Liver (tissue), 7 donors: ENCODE measurements at regions not wholly inside any gene's neighbourhood (a gene's known extent, or its start where the extent isn't known, plus 50 kb on each side); places are given as distances from the start of the nearest gene placed in this dataset.

Source experiments
- DNase-seq: peaks from one replicate; pipeline ENCODE4 v3.0.0-alpha.2; 2017; ENCODE audit warnings: low spot score
- H3K27ac ChIP-seq, 2 donors: one replicate each; pipeline ENCODE4 v1.7.0; 2013; ENCODE audit warnings: inconsistent platforms in 2 of 2, low read length in 2 of 2, control low read depth in 1 of 2, low read depth in 1 of 2, mild to moderate bottlenecking in 1 of 2
- H3K27me3 ChIP-seq, 4 donors: one replicate each; pipeline versions ENCODE4 v1.6.1 to v1.7.0; 2013; ENCODE audit warnings: low read length in 3 of 4, inconsistent platforms in 1 of 4, mild to moderate bottlenecking in 1 of 4, moderate library complexity in 1 of 4; ENCODE audit not compliant: control insufficient read depth in 4 of 4, insufficient read depth in 4 of 4
- H3K36me3 ChIP-seq, 4 donors: one replicate each; pipeline versions ENCODE4 v1.6.1 to v1.7.0; 2013; ENCODE audit warnings: low read length in 3 of 4, mild to moderate bottlenecking in 3 of 4, low read depth in 1 of 4, moderate library complexity in 1 of 4; ENCODE audit not compliant: control insufficient read depth in 4 of 4, insufficient read depth in 3 of 4
- H3K4me1 ChIP-seq, 4 donors: one replicate each; pipeline versions ENCODE4 v1.6.1 to v1.7.0; 2013; ENCODE audit warnings: low read length in 3 of 4, mild to moderate bottlenecking in 3 of 4, moderate library complexity in 1 of 4; ENCODE audit not compliant: control insufficient read depth in 4 of 4, insufficient read depth in 4 of 4
- H3K4me3 ChIP-seq, 3 donors: one replicate each; pipeline versions ENCODE4 v1.6.1 to v1.7.0; 2013; ENCODE audit warnings: low read length in 3 of 3, control low read depth in 1 of 3, low read depth in 1 of 3, mild to moderate bottlenecking in 1 of 3
- H3K9ac ChIP-seq, 2 donors: one replicate each; pipeline ENCODE4 v1.7.0; 2013; ENCODE audit warnings: low read length in 2 of 2, mild to moderate bottlenecking in 2 of 2, moderate library complexity in 2 of 2, control low read depth in 1 of 2, low read depth in 1 of 2
- H3K9me3 ChIP-seq, 4 donors: one replicate each; pipeline versions ENCODE4 v1.6.1 to v1.7.0; 2013; ENCODE audit warnings: low read length in 3 of 4; ENCODE audit not compliant: control insufficient read depth in 4 of 4
- ATF3 ChIP-seq: IDR thresholded peaks from 2 replicates; pipeline ENCODE4 v1.6.1; 2016; ENCODE audit warnings: antibody characterized with exemption
- EGR1 ChIP-seq, 2 donors: IDR thresholded peaks; 2 replicates each; pipeline ENCODE4 v1.6.1; 2016 to 2018; ENCODE audit warnings: antibody characterized with exemption in 2 of 2, low read depth in 2 of 2
- FOXA1 ChIP-seq: IDR thresholded peaks from 2 replicates; pipeline ENCODE4 v1.6.1; 2016; ENCODE audit warnings: antibody characterized with exemption
- FOXA2 ChIP-seq: IDR thresholded peaks from 2 replicates; pipeline ENCODE4 v1.6.1; 2016; ENCODE audit warnings: antibody characterized with exemption
- GABPA ChIP-seq, 2 donors: IDR thresholded peaks in 1 of 2; conservative IDR thresholded peaks in 1 of 2; 2 replicates each; pipeline ENCODE4 v1.6.1; 2016; ENCODE audit warnings: antibody characterized with exemption in 2 of 2, mild to moderate bottlenecking in 1 of 2, moderate library complexity in 1 of 2
- HNF4A ChIP-seq, 2 donors: conservative IDR thresholded peaks; 2 replicates each; pipeline ENCODE4 v1.6.1; 2016; ENCODE audit warnings: antibody characterized with exemption in 2 of 2, mild to moderate bottlenecking in 2 of 2
- HNF4G ChIP-seq: IDR thresholded peaks from 2 replicates; pipeline ENCODE4 v1.6.1; 2016; ENCODE audit warnings: antibody characterized with exemption
- NR2F2 ChIP-seq: IDR thresholded peaks from 2 replicates; pipeline ENCODE4 v1.6.1; 2016; ENCODE audit warnings: antibody characterized with exemption
- REST ChIP-seq: IDR thresholded peaks from 2 replicates; pipeline ENCODE4 v1.6.1; 2016; ENCODE audit warnings: antibody characterized with exemption, mild to moderate bottlenecking
- SP1 ChIP-seq: IDR thresholded peaks from 2 replicates; pipeline ENCODE4 v1.6.1; 2018; ENCODE audit warnings: antibody characterized with exemption, mild to moderate bottlenecking
- ZBTB33 ChIP-seq: IDR thresholded peaks from 2 replicates; pipeline ENCODE4 v1.6.1; 2016; ENCODE audit warnings: antibody characterized with exemption
- WGBS: extraction: QIAGEN DNeasy Blood & Tissue Kit; methylation state at CpG from one replicate; pipeline ENCODE4 v1.1.7; 2013; 5-methylcytosine and 5-hydroxymethylcytosine counted together
- donor health status: healthy.
- donor health status: healthy.
- donor health status: healthy.
- donor health status: healthy.

GRCh38 chr17:73698966-73699365 is 54.7 kb upstream of the SDK2 start:
- H3K4me3 ChIP-seq, result no peak overlapping the region
- no peaks in the 10 kb centered on the region for H3K9me3 ChIP-seq
- peaks cover 0 to 3% (median 0%) of the 10 kb centered on the region in 4 donors for H3K4me1 ChIP-seq
- H3K27me3 ChIP-seq, result peaks cover 0 to 5% (median 0%) of the 10 kb centered on the region in 4 donors
- no peak for TF ChIP-seq REST
- TF ChIP-seq ATF3, result no peak
- no peak for TF ChIP-seq FOXA2
- TF ChIP-seq HNF4G, result no peak
- TF ChIP-seq ZBTB33, result no peak
- no peak for TF ChIP-seq NR2F2
- no peak for TF ChIP-seq SP1
- no peak for TF ChIP-seq HNF4A (conservative IDR thresholded peaks at IDR 0.05)
- TF ChIP-seq EGR1 (IDR thresholded peaks at IDR 0.05; ENCODE audit: low read depth in 2 of 2), result no peak
- TF ChIP-seq GABPA (IDR thresholded peaks at IDR 0.05 in 1 of 2, conservative IDR thresholded peaks at IDR 0.05 in 1 of 2), result no peak
- no peak overlapping the region for H3K9ac ChIP-seq
- no peaks in the 10 kb centered on the region for H3K36me3 ChIP-seq
- H3K27ac ChIP-seq, result no peak overlapping the region
- no peak for DNase-seq
- 74% methylated on average over 5 of the region's 5 CpGs for WGBS

- Histone ChIP-seq H3K9me3 (no peaks in the 10 kb centered on the region), H3K9ac (no peak overlapping the region), H3K27ac (no peak overlapping the region), H3K36me3 (no peaks in the 10 kb centered on the region), H3K27me3 (peaks cover 0 to 5% (median 0%) of the 10 kb centered on the region in 4 donors), H3K4me3 (no peak overlapping the region), H3K4me1 (peaks cover 0 to 3% (median 0%) of the 10 kb centered on the region in 4 donors)
- no peak for DNase-seq
- no peak for TF ChIP-seq EGR1 (IDR thresholded peaks at IDR 0.05; ENCODE audit: low read depth in 2 of 2)
- TF ChIP-seq ZBTB33, result no peak
- TF ChIP-seq FOXA1, result no peak
- TF ChIP-seq NR2F2, result no peak
- WGBS, result 83% methylated on average over 8 of the region's 8 CpGs
Observed at GRCh38 chr17:73701701-73702100, 57.5 kb upstream of the SDK2 start.
